ENCODE measurements at regions not wholly inside any gene's neighbourhood (a gene's known extent, or its start where the extent isn't known, plus 50 kb on each side); places are given as distances from the start of the nearest gene placed in this dataset.

GRCh38 chr21:15430577-15430976 lies 299.2 kb upstream of the USP25 start:
- Histone ChIP-seq H3K27ac (ENCODE audit: insufficient read depth, low read length, poor library complexity, severe bottlenecking) (no peak overlapping the region), H3K27me3 (ENCODE audit: control insufficient read depth, insufficient read depth, low read length) (no peaks in the 10 kb centered on the region), H3K36me3 (ENCODE audit: control insufficient read depth, insufficient read depth, low read length) (no peaks in the 10 kb centered on the region), H3K9me3 (ENCODE audit: control insufficient read depth in 2 of 2, low read length in 2 of 2) (no peaks in the 10 kb centered on the region), H3K4me1 (ENCODE audit: control insufficient read depth, insufficient read depth, low read length, poor library complexity, severe bottlenecking) (no peaks in the 10 kb centered on the region), H3K4me3 (ENCODE audit: low read depth, low read length) (no peak overlapping the region)
- Mint-ChIP-seq H3K27me3 (no peaks in the 10 kb centered on the region), H3K4me3 (no peak overlapping the region), H3K9me3 (peaks cover 0 to 7% (median 2%) of the 10 kb centered on the region in 7 donors), H3K4me1 (peaks cover 0 to 2% (median 0%) of the 10 kb centered on the region in 4 donors), H3K27ac (no peak overlapping the region), H3K36me3 (no peaks in the 10 kb centered on the region)
- ATAC-seq (ENCODE audit: low read depth in 2 of 2) = no peak
- DNase-seq = no peak

GRCh38 chr21:15431053-15431452 lies 298.7 kb upstream of the USP25 start:
- no peak overlapping the region for H3K4me3 Mint-ChIP-seq
- Histone ChIP-seq H3K9me3 (ENCODE audit: control insufficient read depth in 2 of 2, low read length in 2 of 2) (no peaks in the 10 kb centered on the region), H3K27me3 (ENCODE audit: control insufficient read depth, insufficient read depth, low read length) (no peaks in the 10 kb centered on the region), H3K27ac (ENCODE audit: insufficient read depth, low read length, poor library complexity, severe bottlenecking) (no peak overlapping the region), H3K4me3 (ENCODE audit: low read depth, low read length) (no peak overlapping the region), H3K4me1 (ENCODE audit: control insufficient read depth, insufficient read depth, low read length, poor library complexity, severe bottlenecking) (no peaks in the 10 kb centered on the region), H3K36me3 (ENCODE audit: control insufficient read depth, insufficient read depth, low read length) (no peaks in the 10 kb centered on the region)
- no peak for ATAC-seq (ENCODE audit: low read depth in 2 of 2)
- peaks cover 0 to 7% (median 2%) of the 10 kb centered on the region in 7 donors for H3K9me3 Mint-ChIP-seq
- H3K4me1 Mint-ChIP-seq = no peaks in the 10 kb centered on the region
- no peaks in the 10 kb centered on the region for H3K27me3 Mint-ChIP-seq
- no peak for DNase-seq
- no peak overlapping the region for H3K27ac Mint-ChIP-seq
- no peaks in the 10 kb centered on the region for H3K36me3 Mint-ChIP-seq

GRCh38 chr21:15433091-15433490 lies 296.7 kb upstream of the USP25 start:
- H3K27me3 Mint-ChIP-seq = no peaks in the 10 kb centered on the region
- Histone ChIP-seq H3K4me3 (ENCODE audit: low read depth, low read length) (no peak overlapping the region), H3K27ac (ENCODE audit: insufficient read depth, low read length, poor library complexity, severe bottlenecking) (no peak overlapping the region), H3K4me1 (ENCODE audit: control insufficient read depth, insufficient read depth, low read length, poor library complexity, severe bottlenecking) (no peaks in the 10 kb centered on the region), H3K9me3 (ENCODE audit: control insufficient read depth in 2 of 2, low read length in 2 of 2) (no peaks in the 10 kb centered on the region), H3K27me3 (ENCODE audit: control insufficient read depth, insufficient read depth, low read length) (no peaks in the 10 kb centered on the region), H3K36me3 (ENCODE audit: control insufficient read depth, insufficient read depth, low read length) (no peaks in the 10 kb centered on the region)
- DNase-seq = no peak
- H3K9me3 Mint-ChIP-seq = peaks cover 0 to 6% (median 2%) of the 10 kb centered on the region in 7 donors
- no peak overlapping the region for H3K27ac Mint-ChIP-seq
- no peak overlapping the region for H3K4me3 Mint-ChIP-seq
- ATAC-seq (ENCODE audit: low read depth in 2 of 2) = no peak
- peaks cover 0 to 3% (median 0%) of the 10 kb centered on the region in 4 donors for H3K4me1 Mint-ChIP-seq
- no peaks in the 10 kb centered on the region for H3K36me3 Mint-ChIP-seq

- ATAC-seq (ENCODE audit: low read depth in 2 of 2) (no peak), DNase-seq (no peak)
- peaks cover 0 to 6% (median 4%) of the 10 kb centered on the region in 4 donors for H3K4me1 Mint-ChIP-seq
- Histone ChIP-seq H3K9me3 (ENCODE audit: control insufficient read depth in 2 of 2, low read length in 2 of 2) (no peaks in the 10 kb centered on the region), H3K4me1 (ENCODE audit: control insufficient read depth, insufficient read depth, low read length, poor library complexity, severe bottlenecking) (no peaks in the 10 kb centered on the region), H3K27me3 (ENCODE audit: control insufficient read depth, insufficient read depth, low read length) (no peaks in the 10 kb centered on the region), H3K4me3 (ENCODE audit: low read depth, low read length) (no peak overlapping the region), H3K27ac (ENCODE audit: insufficient read depth, low read length, poor library complexity, severe bottlenecking) (no peak overlapping the region), H3K36me3 (ENCODE audit: control insufficient read depth, insufficient read depth, low read length) (no peaks in the 10 kb centered on the region)
- no peak overlapping the region for H3K4me3 Mint-ChIP-seq
- peaks cover 0 to 7% (median 2%) of the 10 kb centered on the region in 7 donors for H3K9me3 Mint-ChIP-seq
- peak overlapping the region in 1 of 3 donors; percentile 64 for H3K27ac Mint-ChIP-seq
- no peaks in the 10 kb centered on the region for H3K36me3 Mint-ChIP-seq
- H3K27me3 Mint-ChIP-seq = no peaks in the 10 kb centered on the region
Measured at GRCh38 chr21:15434163-15434905, 295.4 kb upstream of the USP25 start.

- Mint-ChIP-seq H3K4me1 (peaks cover 0 to 10% (median 8%) of the 10 kb centered on the region in 4 donors), H3K9me3 (peaks cover 0 to 7% (median 2%) of the 10 kb centered on the region in 7 donors), H3K27me3 (no peaks in the 10 kb centered on the region), H3K36me3 (no peaks in the 10 kb centered on the region), H3K27ac (no peak overlapping the region), H3K4me3 (no peak overlapping the region)
- H3K4me3 ChIP-seq (ENCODE audit: low read depth, low read length) = no peak overlapping the region
- H3K36me3 ChIP-seq (ENCODE audit: control insufficient read depth, insufficient read depth, low read length) = no peaks in the 10 kb centered on the region
- no peaks in the 10 kb centered on the region for H3K4me1 ChIP-seq (ENCODE audit: control insufficient read depth, insufficient read depth, low read length, poor library complexity, severe bottlenecking)
- DNase-seq (no peak), ATAC-seq (ENCODE audit: low read depth in 2 of 2) (no peak)
- no peak overlapping the region for H3K27ac ChIP-seq (ENCODE audit: insufficient read depth, low read length, poor library complexity, severe bottlenecking)
- H3K27me3 ChIP-seq (ENCODE audit: control insufficient read depth, insufficient read depth, low read length) = no peaks in the 10 kb centered on the region
- H3K9me3 ChIP-seq (ENCODE audit: control insufficient read depth in 2 of 2, low read length in 2 of 2) = no peaks in the 10 kb centered on the region
Measured at GRCh38 chr21:15436031-15436430, 293.8 kb upstream of the USP25 start.

GRCh38 chr21:15437883-15438282 lies 291.9 kb upstream of the USP25 start:
- Histone ChIP-seq H3K4me3 (ENCODE audit: low read depth, low read length) (no peak overlapping the region), H3K4me1 (ENCODE audit: control insufficient read depth, insufficient read depth, low read length, poor library complexity, severe bottlenecking) (no peaks in the 10 kb centered on the region), H3K9me3 (ENCODE audit: control insufficient read depth in 2 of 2, low read length in 2 of 2) (no peaks in the 10 kb centered on the region), H3K27ac (ENCODE audit: insufficient read depth, low read length, poor library complexity, severe bottlenecking) (no peak overlapping the region), H3K27me3 (ENCODE audit: control insufficient read depth, insufficient read depth, low read length) (no peaks in the 10 kb centered on the region), H3K36me3 (ENCODE audit: control insufficient read depth, insufficient read depth, low read length) (no peaks in the 10 kb centered on the region)
- peaks cover 0 to 18% (median 8%) of the 10 kb centered on the region in 4 donors for H3K4me1 Mint-ChIP-seq
- H3K36me3 Mint-ChIP-seq = no peaks in the 10 kb centered on the region
- no peak overlapping the region for H3K27ac Mint-ChIP-seq
- DNase-seq (peak in 1 of 3 donors; percentile 8), ATAC-seq (ENCODE audit: low read depth in 2 of 2) (no peak)
- H3K4me3 Mint-ChIP-seq = no peak overlapping the region
- H3K9me3 Mint-ChIP-seq = peaks cover 0 to 7% (median 2%) of the 10 kb centered on the region in 7 donors
- H3K27me3 Mint-ChIP-seq = no peaks in the 10 kb centered on the region

GRCh38 chr21:15439726-15440125 lies 290.1 kb upstream of the USP25 start:
- Mint-ChIP-seq H3K27ac (no peak overlapping the region), H3K36me3 (no peaks in the 10 kb centered on the region), H3K27me3 (no peaks in the 10 kb centered on the region), H3K4me1 (peaks cover 0 to 18% (median 8%) of the 10 kb centered on the region in 4 donors), H3K9me3 (peaks cover 0 to 3% (median 0%) of the 10 kb centered on the region in 7 donors), H3K4me3 (no peak overlapping the region)
- DNase-seq (no peak), ATAC-seq (ENCODE audit: low read depth in 2 of 2) (no peak)
- no peak overlapping the region for H3K27ac ChIP-seq (ENCODE audit: insufficient read depth, low read length, poor library complexity, severe bottlenecking)
- H3K36me3 ChIP-seq (ENCODE audit: control insufficient read depth, insufficient read depth, low read length) = no peaks in the 10 kb centered on the region
- no peaks in the 10 kb centered on the region for H3K9me3 ChIP-seq (ENCODE audit: control insufficient read depth in 2 of 2, low read length in 2 of 2)
- H3K27me3 ChIP-seq (ENCODE audit: control insufficient read depth, insufficient read depth, low read length) = no peaks in the 10 kb centered on the region
- H3K4me1 ChIP-seq (ENCODE audit: control insufficient read depth, insufficient read depth, low read length, poor library complexity, severe bottlenecking) = no peaks in the 10 kb centered on the region
- no peak overlapping the region for H3K4me3 ChIP-seq (ENCODE audit: low read depth, low read length)

GRCh38 chr21:15441060-15441493 lies 288.7 kb upstream of the USP25 start:
- Histone ChIP-seq H3K27me3 (ENCODE audit: control insufficient read depth, insufficient read depth, low read length) (no peaks in the 10 kb centered on the region), H3K4me1 (ENCODE audit: control insufficient read depth, insufficient read depth, low read length, poor library complexity, severe bottlenecking) (no peaks in the 10 kb centered on the region), H3K27ac (ENCODE audit: insufficient read depth, low read length, poor library complexity, severe bottlenecking) (no peak overlapping the region), H3K9me3 (ENCODE audit: control insufficient read depth in 2 of 2, low read length in 2 of 2) (no peaks in the 10 kb centered on the region), H3K36me3 (ENCODE audit: control insufficient read depth, insufficient read depth, low read length) (no peaks in the 10 kb centered on the region), H3K4me3 (ENCODE audit: low read depth, low read length) (no peak overlapping the region)
- ATAC-seq (ENCODE audit: low read depth in 2 of 2) (no peak), DNase-seq (peak in 1 of 3 donors; percentile 7)
- Mint-ChIP-seq H3K4me3 (peak overlapping the region in 1 of 4 donors; percentile 54), H3K27me3 (no peaks in the 10 kb centered on the region), H3K36me3 (no peaks in the 10 kb centered on the region), H3K4me1 (peaks cover 0 to 18% (median 8%) of the 10 kb centered on the region in 4 donors), H3K27ac (peak overlapping the region in 2 of 3 donors; percentile 40 to 57), H3K9me3 (peaks cover 0 to 3% (median 0%) of the 10 kb centered on the region in 7 donors)

All from CD4-positive, CD25-positive, alpha-beta regulatory T cell (primary cell).